ENCODE measurements at regions not wholly inside any gene's neighbourhood (a gene's known extent, or its start where the extent isn't known, plus 50 kb on each side); places are given as distances from the start of the nearest gene placed in this dataset.

DNA sequence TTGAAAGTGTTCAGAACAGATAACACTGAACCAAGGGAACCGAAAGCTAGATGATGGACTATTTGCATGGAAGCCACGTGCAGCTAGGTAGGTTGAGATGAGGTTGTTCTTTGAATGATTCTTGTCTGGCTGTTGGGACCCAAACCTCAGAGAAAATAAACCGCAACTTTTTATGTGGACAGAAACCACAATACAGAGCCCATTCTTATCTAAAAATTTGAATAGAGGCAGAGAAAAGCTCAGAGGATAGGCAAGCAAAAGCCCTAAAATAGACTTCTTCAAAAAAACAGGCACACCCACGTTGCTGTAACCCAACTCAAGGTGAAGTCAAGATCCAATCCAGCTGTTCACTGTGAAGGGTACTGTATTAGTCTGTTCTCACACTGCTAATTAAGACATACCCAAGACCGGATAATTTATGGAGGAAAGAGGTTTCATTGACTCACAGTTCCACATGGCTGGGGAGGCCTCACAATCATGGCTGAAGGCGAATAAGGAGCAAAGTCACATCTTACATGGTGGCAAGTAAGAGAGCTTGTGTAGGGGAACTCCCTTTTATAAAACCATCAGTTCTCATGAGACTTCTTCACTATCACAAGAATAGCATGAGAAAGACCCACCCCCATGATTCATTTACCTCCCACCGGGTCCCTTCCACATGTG lies 353.8 kb downstream of the AACS start:
- no peak for DNase-seq (ENCODE audit: low spot score)

GRCh38 chr12:125424909-125425308 lies 359.7 kb downstream of the AACS start:
- DNase-seq (ENCODE audit: low spot score): no peak

GRCh38 chr12:125431516-125431915 lies 366.3 kb downstream of the AACS start:
- DNase-seq (ENCODE audit: low spot score): no peak

DNA sequence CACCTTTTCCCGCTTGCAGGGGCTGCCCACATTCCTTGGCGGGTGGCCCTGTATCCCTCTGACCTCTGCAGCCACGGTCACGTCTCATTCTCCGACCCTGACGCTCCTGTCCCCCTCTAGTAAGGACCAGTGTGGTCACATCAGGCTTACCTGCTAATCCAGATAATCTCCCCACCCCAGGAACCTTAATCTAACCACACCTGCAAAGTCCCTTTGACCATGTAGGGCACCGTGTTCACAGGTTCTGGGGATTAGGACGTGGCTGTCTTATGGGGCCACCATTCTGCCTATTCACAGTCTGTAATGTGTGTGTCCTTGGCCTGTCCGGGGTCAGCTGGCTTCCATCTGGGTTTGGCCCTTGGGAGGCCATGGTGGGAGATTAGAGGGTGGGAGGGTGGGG lies 368.9 kb downstream of the AACS start:
- no peak for DNase-seq (ENCODE audit: low spot score)

DNA sequence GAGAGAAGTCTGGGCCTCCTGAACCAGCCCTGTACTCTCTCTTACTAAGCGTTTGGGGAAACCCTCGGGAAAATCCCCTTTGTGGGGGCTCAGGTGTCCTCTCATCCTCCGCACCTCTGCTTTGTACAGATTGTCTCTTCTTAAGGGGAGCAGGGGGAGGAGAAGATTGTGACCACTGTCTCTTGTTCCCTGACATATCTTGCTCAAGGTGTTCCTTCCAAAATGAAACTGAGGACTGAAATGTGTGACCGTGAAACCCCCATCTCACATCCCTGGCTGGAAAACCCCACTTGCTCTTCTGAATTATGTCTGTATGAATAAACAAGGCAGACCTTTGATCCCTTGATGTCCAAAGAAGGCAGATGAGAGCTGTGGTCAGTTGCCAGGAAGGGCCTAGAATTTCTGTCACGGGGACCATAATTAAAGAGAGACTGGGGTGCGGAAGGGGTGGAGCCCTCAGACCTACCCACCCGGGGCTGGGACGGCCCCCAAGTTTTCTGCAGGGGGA lies 369.8 kb downstream of the AACS start:
- DNase-seq (ENCODE audit: low spot score): no peak

GRCh38 chr12:125435871-125436270 lies 370.6 kb downstream of the AACS start:
- DNase-seq (ENCODE audit: low spot score): no peak

DNA sequence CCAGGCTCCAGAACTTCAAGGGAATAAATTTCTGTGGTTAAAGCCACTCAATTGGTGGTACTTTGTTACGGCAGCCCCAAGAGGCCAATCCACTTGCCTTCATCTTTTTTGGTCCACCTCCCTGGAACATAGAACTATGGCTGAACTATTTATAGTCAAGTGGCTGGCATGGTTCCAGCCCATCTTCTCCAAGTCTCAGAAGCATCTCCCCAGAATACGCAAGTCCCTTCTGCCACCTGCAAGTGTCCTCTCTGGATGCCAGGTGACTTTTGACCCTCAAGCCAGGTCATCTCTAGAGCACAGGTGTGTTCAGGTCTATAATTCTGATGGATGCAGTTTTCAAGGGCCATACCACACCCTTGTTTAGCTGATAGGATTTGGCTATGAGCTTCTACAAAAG lies 371.5 kb downstream of the AACS start:
- no peak for DNase-seq (ENCODE audit: low spot score)

GRCh38 chr12:125440399-125440798 lies 375.2 kb downstream of the AACS start:
- no peak for DNase-seq (ENCODE audit: low spot score)

- DNase-seq (ENCODE audit: low spot score): no peak
Observed at GRCh38 chr12:125443341-125443740, 378.1 kb downstream of the AACS start.

DNA sequence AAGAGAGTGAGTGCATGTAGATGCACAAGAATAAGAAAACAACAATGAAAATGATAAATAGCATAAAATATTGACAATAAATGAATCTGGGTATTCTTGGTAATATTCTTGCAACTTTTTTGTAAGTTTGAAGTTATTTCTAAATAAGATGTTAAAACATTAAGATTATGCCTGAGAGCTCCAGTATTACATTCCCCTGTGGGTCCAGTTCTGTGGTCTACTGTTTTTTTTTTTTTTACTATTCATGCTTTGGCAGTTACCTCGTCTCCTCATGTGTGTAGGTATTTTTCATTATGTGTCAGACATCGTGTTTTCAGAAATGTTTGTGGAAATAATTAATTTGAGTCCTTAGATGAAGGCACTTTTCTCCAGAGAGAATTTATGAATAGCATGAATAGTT lies 386.2 kb downstream of the AACS start:
- no peak for DNase-seq (ENCODE audit: low spot score)

DNA sequence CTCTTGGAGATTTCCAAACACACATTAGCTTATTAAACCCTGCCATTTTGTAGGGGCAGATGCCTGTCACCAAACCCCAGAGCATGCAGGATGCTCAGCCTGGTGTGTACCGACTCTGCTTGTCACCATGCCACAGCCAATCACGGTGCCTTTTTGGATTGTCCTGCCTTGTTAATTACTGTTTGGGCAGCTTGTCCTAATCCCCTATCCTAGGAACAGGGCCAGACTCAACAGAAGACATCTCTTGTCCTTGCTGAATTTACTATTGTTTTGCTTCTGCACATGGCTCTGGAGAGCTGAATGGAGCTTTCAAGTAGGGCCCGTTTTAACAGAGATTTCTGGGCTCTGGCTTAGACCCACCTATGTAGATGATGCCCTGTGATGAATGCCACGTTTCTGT lies 388.5 kb downstream of the AACS start:
- no peak for DNase-seq (ENCODE audit: low spot score)

DNA sequence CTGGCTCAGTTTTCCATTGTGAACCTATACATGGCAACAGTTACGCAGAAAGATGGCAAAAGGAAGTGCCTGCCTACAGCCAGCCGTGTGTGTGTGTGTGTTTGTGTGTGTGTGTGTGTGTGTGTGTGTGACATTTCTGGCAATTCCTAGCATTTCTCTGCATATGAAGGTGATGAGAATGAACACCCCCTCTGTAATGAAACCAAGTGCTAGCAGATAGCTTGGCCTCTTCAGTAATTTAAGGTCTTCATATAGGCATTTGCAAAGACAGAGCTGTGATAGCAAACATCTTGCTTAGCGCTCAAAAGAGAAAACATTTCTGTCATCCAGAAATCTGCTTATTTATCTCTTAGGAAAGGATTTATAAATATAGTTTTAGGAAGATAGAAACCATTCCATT lies 389.1 kb downstream of the AACS start:
- no peak for DNase-seq (ENCODE audit: low spot score)

DNA sequence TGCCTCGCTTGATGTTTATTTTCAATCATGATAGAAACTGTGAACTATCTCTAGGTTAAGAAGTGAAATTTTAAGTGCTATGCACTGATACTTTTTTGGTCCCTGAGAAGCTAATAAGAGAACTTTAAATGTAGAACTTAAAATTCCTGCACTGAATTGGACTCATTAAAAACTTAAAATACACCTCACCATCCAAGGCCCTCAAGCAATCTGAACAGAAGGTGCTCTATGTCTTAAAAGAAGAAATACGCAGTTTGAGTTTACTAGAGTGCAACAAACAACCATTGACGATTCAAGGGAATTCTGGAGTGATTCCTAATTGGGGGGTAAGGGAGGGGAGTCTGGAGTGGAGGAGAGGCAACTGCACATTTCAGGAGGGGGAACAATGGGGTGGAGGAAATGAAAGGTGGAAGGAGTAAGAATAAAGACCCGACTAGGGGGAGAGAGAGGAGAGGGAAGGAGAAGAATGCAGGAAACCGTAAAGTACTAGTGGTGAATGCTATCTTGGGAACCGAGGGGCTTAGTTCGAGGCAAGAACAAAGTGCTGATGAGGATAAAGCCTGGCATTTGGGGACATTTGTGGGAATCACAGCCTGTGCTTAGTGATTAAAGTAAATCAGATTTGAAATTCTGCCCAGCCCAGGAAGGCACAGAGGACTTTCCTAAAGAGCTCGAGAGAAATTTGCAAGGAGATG lies 389.7 kb downstream of the AACS start:
- no peak for DNase-seq (ENCODE audit: low spot score)

- no peak for DNase-seq (ENCODE audit: low spot score)
Observed at GRCh38 chr12:125455556-125455955, 390.3 kb downstream of the AACS start.

DNA sequence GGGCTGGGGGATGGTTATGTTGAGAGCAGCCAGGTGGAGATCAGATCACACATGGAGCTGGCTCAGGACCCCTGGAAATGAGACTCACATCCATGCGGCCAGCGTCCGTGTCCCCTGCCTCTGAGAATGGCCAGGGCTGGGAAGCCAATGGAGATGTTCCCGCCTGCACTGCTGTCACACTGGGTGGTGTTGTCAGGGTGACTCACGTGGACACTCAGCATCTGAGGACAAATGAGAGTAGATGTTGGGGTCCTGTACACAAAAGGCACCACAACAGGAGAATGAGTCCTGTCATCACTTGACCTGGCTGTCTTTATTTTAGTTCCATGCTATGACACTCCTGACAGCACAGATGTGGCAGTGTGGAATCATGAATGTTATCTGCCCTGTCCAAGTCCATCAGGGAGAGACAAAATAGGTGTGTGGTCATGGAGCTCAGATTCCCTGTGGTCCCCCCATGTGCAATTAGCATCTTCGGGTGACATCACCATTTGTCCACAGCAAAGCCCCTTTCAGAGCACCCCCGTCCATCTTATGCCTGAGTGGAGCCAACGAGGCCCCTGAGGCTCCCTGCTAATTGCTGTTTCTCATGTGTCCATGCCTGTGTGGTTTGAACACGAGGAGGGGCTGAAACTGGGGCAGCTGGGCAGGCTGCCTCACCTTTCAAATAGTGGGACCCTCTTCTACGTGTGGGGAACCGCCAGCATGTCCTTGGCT lies 393.5 kb downstream of the AACS start:
- no peak for DNase-seq (ENCODE audit: low spot score)

- DNase-seq (ENCODE audit: low spot score): no peak
Observed at GRCh38 chr12:125461831-125462230, 396.6 kb downstream of the AACS start.

- no peak for DNase-seq (ENCODE audit: low spot score)
Observed at GRCh38 chr12:125463386-125463785, 398.2 kb downstream of the AACS start.

DNA sequence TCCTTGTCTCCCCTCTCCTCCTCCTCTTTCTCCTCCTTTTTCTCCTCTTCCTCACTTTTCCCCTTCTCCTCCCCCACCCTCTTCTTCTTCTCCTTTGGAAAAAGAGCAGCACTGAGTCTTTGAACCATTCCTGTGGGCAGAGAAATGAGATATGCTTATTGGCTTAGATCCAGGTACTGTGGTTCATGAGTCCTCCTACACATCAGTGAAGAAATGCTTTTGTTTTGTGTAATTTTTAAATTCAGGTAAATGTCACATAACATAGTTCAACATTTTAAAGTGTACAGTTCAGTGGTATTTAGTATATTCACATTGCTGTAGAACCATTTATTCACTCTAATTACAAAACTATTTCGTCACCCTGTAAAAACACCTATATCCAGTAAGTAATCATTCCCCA lies 402.1 kb downstream of the AACS start:
- DNase-seq (ENCODE audit: low spot score): no peak

DNA sequence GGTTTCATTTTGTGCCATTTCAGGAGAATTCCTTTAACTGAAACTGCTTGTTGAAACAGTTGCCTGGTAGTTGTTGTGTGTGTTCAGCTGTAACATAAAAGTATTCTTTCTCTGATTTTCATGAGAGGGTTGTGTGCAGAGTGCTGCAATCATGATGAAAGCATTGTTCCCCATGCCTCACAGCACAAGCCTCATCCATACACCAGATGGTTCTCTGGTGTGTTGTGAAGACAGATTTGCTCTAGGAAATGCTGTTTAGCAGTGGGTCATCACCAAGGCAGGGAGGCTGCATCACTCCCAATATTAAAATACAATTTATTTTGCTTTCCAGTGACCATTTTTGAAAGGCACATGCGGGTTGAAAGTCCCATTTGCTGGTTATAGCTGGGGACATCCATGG lies 404.4 kb downstream of the AACS start:
- no peak for DNase-seq (ENCODE audit: low spot score)

- no peak for DNase-seq (ENCODE audit: low spot score)
Observed at GRCh38 chr12:125470838-125471783, 405.9 kb downstream of the AACS start.

DNA sequence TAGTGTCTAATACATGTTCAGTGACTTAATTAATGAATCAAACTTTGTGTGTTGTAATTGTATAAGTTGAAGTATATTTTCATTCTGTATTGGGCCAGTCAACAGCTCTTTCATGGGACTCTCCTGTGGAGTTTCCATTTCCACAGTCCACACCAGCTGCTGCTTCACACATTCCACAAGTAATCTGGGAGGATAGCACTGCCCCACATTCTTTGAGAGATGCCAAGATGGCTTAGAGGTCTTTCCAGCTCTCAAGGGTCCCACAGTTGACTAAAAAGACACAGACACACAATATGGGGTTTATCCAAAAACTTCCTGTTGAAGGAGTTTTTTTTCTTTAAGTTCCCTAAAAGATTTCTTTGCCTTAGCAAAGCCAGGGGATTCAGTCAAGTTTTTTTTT lies 408.3 kb downstream of the AACS start:
- no peak for DNase-seq (ENCODE audit: low spot score)

DNA sequence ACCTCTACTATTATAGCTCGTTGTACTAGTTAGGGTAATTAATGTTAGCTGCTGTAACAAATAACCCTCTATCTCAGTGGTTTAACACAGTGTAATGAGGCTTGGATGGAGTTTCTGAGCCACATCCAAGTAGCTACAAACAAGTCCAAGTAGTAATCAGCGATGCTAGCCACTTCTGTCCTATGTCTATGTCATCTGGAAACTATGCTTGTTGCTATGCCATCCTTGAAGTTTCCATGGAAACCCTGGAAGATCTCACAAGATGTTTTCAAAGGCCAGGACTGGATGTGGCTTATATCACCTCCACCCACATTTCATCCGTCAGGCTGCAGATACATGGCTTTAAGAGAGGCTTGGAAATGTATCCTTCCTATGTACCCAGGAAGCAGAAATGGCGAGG lies 422.1 kb downstream of the AACS start:
- DNase-seq (ENCODE audit: low spot score): no peak

Measured in HT-29 (cell line).